Loucy (cell line): ENCODE measurements at regions not wholly inside any gene's neighbourhood (a gene's known extent, or its start where the extent isn't known, plus 50 kb on each side); places are given as distances from the start of the nearest gene placed in this dataset.

Experiments
- CTCF ChIP-seq: fragments of 200-600 bp; sonication (generic); conservative IDR thresholded peaks from 2 replicates; pipeline ENCODE4 v1.5.1; 2014; ENCODE audit warnings: mild to moderate bottlenecking, antibody characterized with exemption, low read length
- EZH2phosphoT487 ChIP-seq: fragments of 200-600 bp; IDR thresholded peaks from 2 replicates; pipeline ENCODE4 v1.6.1; 2018; ENCODE audit warnings: antibody characterized with exemption, mild to moderate bottlenecking, moderate library complexity, borderline replicate concordance

DNA sequence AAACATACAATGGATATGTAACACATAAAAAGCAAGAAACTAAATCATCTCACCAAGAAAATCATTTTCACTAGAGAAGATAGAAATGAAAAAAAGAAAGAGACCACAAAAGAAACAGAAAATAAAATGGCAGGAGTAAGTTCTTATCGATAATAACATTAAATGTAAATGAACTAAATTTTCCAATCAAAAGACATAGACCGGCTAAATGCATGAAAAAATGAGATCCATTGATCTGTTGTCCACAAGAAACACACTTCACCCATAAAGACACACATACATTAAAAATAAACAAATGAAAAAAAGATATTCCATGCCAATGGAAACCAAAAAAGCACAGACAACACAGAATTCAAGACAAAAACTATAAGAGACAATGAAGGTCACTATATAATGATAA is 1771.9 kb downstream of the SI start:
- no peak for TF ChIP-seq CTCF
- TF ChIP-seq EZH2phosphoT487 = no peak
